Activated naive CD4-positive, alpha-beta T cell treated with anti-CD3 and anti-CD28 coated beads, Interleukin-2, amount 50 U/mL, for 72 hours (primary cell): ENCODE measurements at regions not wholly inside any gene's neighbourhood (a gene's known extent, or its start where the extent isn't known, plus 50 kb on each side); places are given as distances from the start of the nearest gene placed in this dataset.

Experiments used
- ATAC-seq, 2 donors: fragments of 150-1000 bp; cut with Tn5 transposase; 2 replicates each; pipeline ENCODE4 v1.10.0; 2021; ENCODE audit warnings: mild to moderate bottlenecking in 2 of 2, moderate library complexity in 2 of 2
- DNase-seq, 2 donors: peaks; one replicate each; pipeline ENCODE4 v3.0.0; 2021 to 2022; ENCODE audit warnings: low spot score in 2 of 2
- H3K27ac Mint-ChIP-seq, 2 donors: one replicate each; pipeline ENCODE4 v1.8.0; 2022; ENCODE audit warnings: mild to moderate bottlenecking in 2 of 2, mixed read lengths in 2 of 2
- H3K36me3 Mint-ChIP-seq, 2 donors: one replicate each; pipeline ENCODE4 v1.8.0; 2022; ENCODE audit warnings: mixed read lengths in 2 of 2
- H3K9me3 Mint-ChIP-seq, 2 donors: one replicate each; pipeline ENCODE4 v1.8.0; 2022; ENCODE audit warnings: mixed read lengths in 2 of 2

GRCh38 chr22:49101873-49102272 is 725.8 kb downstream of the BRD1 start:
- Mint-ChIP-seq H3K27ac (no peak overlapping the region), H3K36me3 (no peaks in the 10 kb centered on the region), H3K9me3 (no peaks in the 10 kb centered on the region)
- ATAC-seq (no peak), DNase-seq (no peak)

GRCh38 chr22:49101225-49101624 is 726.4 kb downstream of the BRD1 start:
- no peak overlapping the region for H3K27ac Mint-ChIP-seq
- H3K36me3 Mint-ChIP-seq, result no peaks in the 10 kb centered on the region
- ATAC-seq, result no peak
- no peaks in the 10 kb centered on the region for H3K9me3 Mint-ChIP-seq
- DNase-seq, result no peak

GRCh38 chr22:49100773-49101172 is 726.9 kb downstream of the BRD1 start:
- Mint-ChIP-seq H3K9me3 (no peaks in the 10 kb centered on the region), H3K36me3 (no peaks in the 10 kb centered on the region), H3K27ac (no peak overlapping the region)
- DNase-seq (no peak), ATAC-seq (no peak)

- no peaks in the 10 kb centered on the region for H3K36me3 Mint-ChIP-seq
- no peak for ATAC-seq
- no peaks in the 10 kb centered on the region for H3K9me3 Mint-ChIP-seq
- H3K27ac Mint-ChIP-seq, result no peak overlapping the region
- DNase-seq, result no peak
Observed at GRCh38 chr22:49100316-49100715, 727.4 kb downstream of the BRD1 start.

- Mint-ChIP-seq H3K27ac (no peak overlapping the region), H3K36me3 (no peaks in the 10 kb centered on the region), H3K9me3 (no peaks in the 10 kb centered on the region)
- DNase-seq (no peak), ATAC-seq (no peak)
Observed at GRCh38 chr22:49099496-49100124, 728.1 kb downstream of the BRD1 start.

GRCh38 chr22:49099089-49099488 is 728.6 kb downstream of the BRD1 start:
- DNase-seq (no peak), ATAC-seq (no peak)
- Mint-ChIP-seq H3K27ac (no peak overlapping the region), H3K36me3 (no peaks in the 10 kb centered on the region), H3K9me3 (no peaks in the 10 kb centered on the region)

- DNase-seq (no peak), ATAC-seq (no peak)
- Mint-ChIP-seq H3K9me3 (no peaks in the 10 kb centered on the region), H3K27ac (no peak overlapping the region), H3K36me3 (no peaks in the 10 kb centered on the region)
Observed at GRCh38 chr22:49097966-49098365, 729.7 kb downstream of the BRD1 start.

- H3K27ac Mint-ChIP-seq, result no peak overlapping the region
Observed at GRCh38 chr22:49097171-49097925, 730.3 kb downstream of the BRD1 start.

GRCh38 chr22:49096476-49096875 is 731.2 kb downstream of the BRD1 start:
- Mint-ChIP-seq H3K9me3 (no peaks in the 10 kb centered on the region), H3K27ac (no peak overlapping the region), H3K36me3 (no peaks in the 10 kb centered on the region)
- no peak for ATAC-seq
- no peak for DNase-seq

More at GRCh38 chr22:49097171-49097925, 730.3 kb downstream of the BRD1 start:
- DNase-seq (no peak), ATAC-seq (no peak)
- Mint-ChIP-seq H3K36me3 (no peaks in the 10 kb centered on the region), H3K9me3 (no peaks in the 10 kb centered on the region)

GRCh38 chr22:49095366-49095765 is 732.3 kb downstream of the BRD1 start:
- no peaks in the 10 kb centered on the region for H3K9me3 Mint-ChIP-seq
- no peak for ATAC-seq
- H3K27ac Mint-ChIP-seq, result no peak overlapping the region
- DNase-seq, result no peak
- no peaks in the 10 kb centered on the region for H3K36me3 Mint-ChIP-seq

GRCh38 chr22:49094858-49095257 is 732.8 kb downstream of the BRD1 start:
- Mint-ChIP-seq H3K36me3 (no peaks in the 10 kb centered on the region), H3K27ac (no peak overlapping the region), H3K9me3 (no peaks in the 10 kb centered on the region)
- DNase-seq, result no peak
- no peak for ATAC-seq

- H3K9me3 Mint-ChIP-seq, result no peaks in the 10 kb centered on the region
- no peak for ATAC-seq
- no peak overlapping the region for H3K27ac Mint-ChIP-seq
- no peaks in the 10 kb centered on the region for H3K36me3 Mint-ChIP-seq
- DNase-seq, result no peak
Observed at GRCh38 chr22:49094151-49094550, 733.5 kb downstream of the BRD1 start.

GRCh38 chr22:49093192-49093880 is 734.3 kb downstream of the BRD1 start:
- Mint-ChIP-seq H3K9me3 (no peaks in the 10 kb centered on the region), H3K27ac (no peak overlapping the region), H3K36me3 (no peaks in the 10 kb centered on the region)
- ATAC-seq (no peak), DNase-seq (no peak)

GRCh38 chr22:49092716-49093115 is 735.0 kb downstream of the BRD1 start:
- Mint-ChIP-seq H3K9me3 (no peaks in the 10 kb centered on the region), H3K36me3 (no peaks in the 10 kb centered on the region), H3K27ac (no peak overlapping the region)
- ATAC-seq, result no peak
- no peak for DNase-seq

GRCh38 chr22:49091917-49092545 is 735.6 kb downstream of the BRD1 start:
- Mint-ChIP-seq H3K36me3 (no peaks in the 10 kb centered on the region), H3K27ac (peak overlapping the region in 1 of 2 donors; percentile 88), H3K9me3 (no peaks in the 10 kb centered on the region)
- DNase-seq (no peak), ATAC-seq (no peak)

GRCh38 chr22:49091451-49091850 is 736.2 kb downstream of the BRD1 start:
- DNase-seq, result no peak
- ATAC-seq, result no peak

GRCh38 chr22:49090853-49091135 is 736.9 kb downstream of the BRD1 start:
- DNase-seq, result no peak
- no peak overlapping the region for H3K27ac Mint-ChIP-seq
- no peaks in the 10 kb centered on the region for H3K9me3 Mint-ChIP-seq
- ATAC-seq, result no peak
- no peaks in the 10 kb centered on the region for H3K36me3 Mint-ChIP-seq

More at GRCh38 chr22:49091451-49091850, 736.2 kb downstream of the BRD1 start:
- Mint-ChIP-seq H3K36me3 (no peaks in the 10 kb centered on the region), H3K27ac (no peak overlapping the region), H3K9me3 (no peaks in the 10 kb centered on the region)
